CD8-positive, alpha-beta memory T cell (primary cell): ENCODE measurements at regions not wholly inside any gene's neighbourhood (a gene's known extent, or its start where the extent isn't known, plus 50 kb on each side); places are given as distances from the start of the nearest gene placed in this dataset.
"Not testable (repeated sequence)": the region's sequence is repeated elsewhere in the genome, so short reads cannot be mapped to it uniquely, and the experiment has no call there.

Source experiments
- CTCF ChIA-PET: fragments of 350-600 bp; sonication (Branson Sonifier 250); formaldehyde crosslinking; loops from one replicate; lab custom pipeline; 2021; ENCODE audit warnings: antibody characterized with exemption; lab: Charles Lee
- POLR2A ChIA-PET: fragments of 350-600 bp; sonication (Branson Sonifier 250); formaldehyde crosslinking; loops from one replicate; lab custom pipeline; 2021; ENCODE audit warnings: antibody characterized with exemption; lab: Charles Lee
- DNase-seq, 5 donors: peaks; one replicate each; pipeline versions ENCODE4 v3.0.0 to v3.0.0-alpha.2; 2020 to 2022; ENCODE audit warnings: mixed read lengths in 1 of 5
- H3K27ac ChIP-seq: one replicate; pipeline ENCODE4 v1.7.0; 2013; ENCODE audit warnings: low read depth, mild to moderate bottlenecking, low read length, moderate library complexity
- H3K27me3 ChIP-seq: 2 replicates; pipeline ENCODE4 v1.7.0; 2013; ENCODE audit warnings: low read length, mild to moderate bottlenecking; ENCODE audit not compliant: insufficient read depth, poor library complexity, severe bottlenecking
- H3K36me3 ChIP-seq: 2 replicates; pipeline ENCODE4 v1.7.0; 2013; ENCODE audit warnings: mild to moderate bottlenecking, low read length, moderate library complexity; ENCODE audit not compliant: insufficient read depth
- H3K4me1 ChIP-seq: 2 replicates; pipeline ENCODE4 v1.7.0; 2013; ENCODE audit warnings: mild to moderate bottlenecking, low read length, moderate library complexity; ENCODE audit not compliant: insufficient read depth
- H3K4me3 ChIP-seq: 2 replicates; pipeline ENCODE4 v1.7.0; 2013; ENCODE audit warnings: mild to moderate bottlenecking, low read length
- H3K9me3 ChIP-seq: 2 replicates; pipeline ENCODE4 v1.7.0; 2013; ENCODE audit warnings: mild to moderate bottlenecking, low read length
- H3K27ac Mint-ChIP-seq, 8 donors: one replicate each; pipeline ENCODE4 v1.8.0; 2020 to 2021; ENCODE audit warnings: mixed read lengths in 8 of 8, mild to moderate bottlenecking in 6 of 8, inconsistent platforms in 3 of 8, moderate library complexity in 3 of 8
- H3K27me3 Mint-ChIP-seq, 2 donors: one replicate each; pipeline ENCODE4 v1.8.0; 2020 to 2021; ENCODE audit warnings: mixed read lengths in 2 of 2, mild to moderate bottlenecking in 1 of 2, moderate library complexity in 1 of 2
- H3K36me3 Mint-ChIP-seq, 3 donors: one replicate each; pipeline ENCODE4 v1.8.0; 2020 to 2021; ENCODE audit warnings: mixed read lengths in 3 of 3, inconsistent platforms in 1 of 3, mild to moderate bottlenecking in 1 of 3
- H3K4me1 Mint-ChIP-seq, 3 donors: one replicate each; pipeline ENCODE4 v1.8.0; 2020 to 2021; ENCODE audit warnings: mixed read lengths in 3 of 3, inconsistent platforms in 1 of 3, mild to moderate bottlenecking in 1 of 3
- H3K4me3 Mint-ChIP-seq, 7 donors: one replicate each; pipeline ENCODE4 v1.8.0; 2020 to 2021; ENCODE audit warnings: mixed read lengths in 7 of 7, mild to moderate bottlenecking in 6 of 7, moderate library complexity in 4 of 7, inconsistent platforms in 2 of 7
- H3K9me3 Mint-ChIP-seq, 5 donors: one replicate each; pipeline ENCODE4 v1.8.0; 2020 to 2022; ENCODE audit warnings: mixed read lengths in 5 of 5, mild to moderate bottlenecking in 3 of 5, moderate library complexity in 2 of 5, inconsistent platforms in 1 of 5

GRCh38 chr18:8920856-8921787 is 181.4 kb upstream of the NDUFV2 start:
- H3K9me3 ChIP-seq, DNase-seq, H3K36me3 ChIP-seq, POLR2A ChIA-PET, H3K27me3 ChIP-seq, H3K27ac Mint-ChIP-seq, H3K36me3 Mint-ChIP-seq, H3K9me3 Mint-ChIP-seq, H3K4me1 ChIP-seq, H3K4me3 Mint-ChIP-seq, H3K4me3 ChIP-seq, H3K4me1 Mint-ChIP-seq: not testable (repeated sequence)
- H3K27me3 Mint-ChIP-seq = peaks cover 2 to 12% of the 10 kb centered on the region in 2 donors
- CTCF ChIA-PET = interaction anchor here (1.4 kb wide), 1 partner anchor 12 kb away, joined by 4 read pairs; no protein-coding TSS in a partner anchor
- H3K27ac ChIP-seq = peak overlapping the region; percentile 47

GRCh38 chr18:8926464-8926863 is 176.0 kb upstream of the NDUFV2 start:
- no peak overlapping the region for H3K4me3 Mint-ChIP-seq
- H3K9me3 Mint-ChIP-seq = peaks cover 16 to 31% (median 23%) of the 10 kb centered on the region in 5 donors
- H3K27me3 ChIP-seq = no peaks in the 10 kb centered on the region
- H3K9me3 ChIP-seq = peaks cover 6% of the 10 kb centered on the region
- ChIA-PET POLR2A (no interaction called here), CTCF (no interaction called here)
- no peaks in the 10 kb centered on the region for H3K4me1 Mint-ChIP-seq
- no peaks in the 10 kb centered on the region for H3K4me1 ChIP-seq
- no peak overlapping the region for H3K27ac Mint-ChIP-seq
- no peak overlapping the region for H3K4me3 ChIP-seq
- DNase-seq = no peak
- peaks cover 4 to 21% of the 10 kb centered on the region in 2 donors for H3K27me3 Mint-ChIP-seq
- no peaks in the 10 kb centered on the region for H3K36me3 ChIP-seq
- H3K36me3 Mint-ChIP-seq = peaks cover 0 to 14% (median 0%) of the 10 kb centered on the region in 3 donors
- no peak overlapping the region for H3K27ac ChIP-seq

- Histone ChIP-seq H3K4me1 (no peaks in the 10 kb centered on the region), H3K9me3 (peaks cover 6% of the 10 kb centered on the region), H3K27me3 (no peaks in the 10 kb centered on the region), H3K4me3 (no peak overlapping the region), H3K36me3 (no peaks in the 10 kb centered on the region), H3K27ac (no peak overlapping the region)
- no peaks in the 10 kb centered on the region for H3K4me1 Mint-ChIP-seq
- no peak for DNase-seq
- CTCF ChIA-PET = no interaction called here
- no peak overlapping the region for H3K4me3 Mint-ChIP-seq
- POLR2A ChIA-PET = no interaction called here
- H3K27ac Mint-ChIP-seq = peak overlapping the region in 1 of 8 donors; percentile 51
- H3K9me3 Mint-ChIP-seq = peaks cover 16 to 33% (median 23%) of the 10 kb centered on the region in 5 donors
- H3K27me3 Mint-ChIP-seq = peaks cover 12 to 19% of the 10 kb centered on the region in 2 donors
- H3K36me3 Mint-ChIP-seq = peaks cover 0 to 14% (median 0%) of the 10 kb centered on the region in 3 donors
Measured at GRCh38 chr18:8928044-8928443, 174.5 kb upstream of the NDUFV2 start.

- Histone ChIP-seq H3K27ac (no peak overlapping the region), H3K36me3 (no peaks in the 10 kb centered on the region), H3K9me3 (peaks cover 6% of the 10 kb centered on the region), H3K4me3 (no peak overlapping the region), H3K4me1 (no peaks in the 10 kb centered on the region), H3K27me3 (no peaks in the 10 kb centered on the region)
- no peak overlapping the region for H3K27ac Mint-ChIP-seq
- no peak for DNase-seq
- CTCF ChIA-PET = no interaction called here
- H3K36me3 Mint-ChIP-seq = peaks cover 0 to 14% (median 0%) of the 10 kb centered on the region in 3 donors
- no peaks in the 10 kb centered on the region for H3K4me1 Mint-ChIP-seq
- H3K27me3 Mint-ChIP-seq = peaks cover 12 to 19% of the 10 kb centered on the region in 2 donors
- POLR2A ChIA-PET = no interaction called here
- no peak overlapping the region for H3K4me3 Mint-ChIP-seq
- peaks cover 16 to 36% (median 23%) of the 10 kb centered on the region in 5 donors for H3K9me3 Mint-ChIP-seq
Measured at GRCh38 chr18:8928847-8929780, 173.4 kb upstream of the NDUFV2 start.

GRCh38 chr18:8930990-8931616 is 171.4 kb upstream of the NDUFV2 start:
- H3K9me3 ChIP-seq = peaks cover 6% of the 10 kb centered on the region
- no peak overlapping the region for H3K27ac Mint-ChIP-seq
- no peak overlapping the region for H3K4me3 ChIP-seq
- ChIA-PET POLR2A (no interaction called here), CTCF (no interaction called here)
- H3K4me1 ChIP-seq = no peaks in the 10 kb centered on the region
- H3K4me3 Mint-ChIP-seq = no peak overlapping the region
- no peaks in the 10 kb centered on the region for H3K36me3 ChIP-seq
- H3K9me3 Mint-ChIP-seq = peaks cover 13 to 28% (median 17%) of the 10 kb centered on the region in 5 donors
- peaks cover 14 to 24% of the 10 kb centered on the region in 2 donors for H3K27me3 Mint-ChIP-seq
- H3K36me3 Mint-ChIP-seq = peaks cover 0 to 12% (median 0%) of the 10 kb centered on the region in 3 donors
- no peak overlapping the region for H3K27ac ChIP-seq
- no peaks in the 10 kb centered on the region for H3K27me3 ChIP-seq
- no peak for DNase-seq
- H3K4me1 Mint-ChIP-seq = no peaks in the 10 kb centered on the region

DNA sequence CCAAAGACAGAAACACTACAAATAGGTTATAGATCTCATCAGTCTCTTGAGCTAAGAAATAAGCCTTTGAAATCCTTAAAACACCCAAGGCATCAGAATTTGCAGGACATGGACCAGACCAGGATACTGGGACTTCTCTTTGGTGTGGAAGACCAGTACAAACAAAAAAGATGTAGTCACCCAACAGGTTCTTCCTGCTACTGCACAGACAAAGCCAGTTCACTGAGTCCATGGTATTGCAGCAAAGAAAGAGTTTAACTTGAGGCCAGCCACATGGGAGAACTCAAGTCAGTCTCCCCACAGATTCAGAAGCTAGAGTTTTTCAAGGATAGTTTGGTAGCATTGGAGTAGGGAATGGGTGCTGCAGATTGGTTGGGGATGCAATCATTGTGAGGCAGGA is 169.6 kb upstream of the NDUFV2 start:
- Histone ChIP-seq H3K4me3 (no peak overlapping the region), H3K36me3 (no peaks in the 10 kb centered on the region), H3K27ac (no peak overlapping the region), H3K9me3 (no peaks in the 10 kb centered on the region), H3K27me3 (no peaks in the 10 kb centered on the region), H3K4me1 (no peaks in the 10 kb centered on the region)
- CTCF ChIA-PET = interaction anchor here (1.1 kb wide), 1 partner anchor 11 kb away, joined by 4 read pairs; no protein-coding TSS in a partner anchor
- Mint-ChIP-seq H3K27ac (no peak overlapping the region), H3K9me3 (peaks cover 8 to 24% (median 12%) of the 10 kb centered on the region in 5 donors), H3K4me1 (no peaks in the 10 kb centered on the region), H3K27me3 (peaks cover 17 to 31% of the 10 kb centered on the region in 2 donors), H3K4me3 (no peak overlapping the region), H3K36me3 (peaks cover 0 to 11% (median under 1%) of the 10 kb centered on the region in 3 donors)
- no peak for DNase-seq
- POLR2A ChIA-PET = no interaction called here

DNA sequence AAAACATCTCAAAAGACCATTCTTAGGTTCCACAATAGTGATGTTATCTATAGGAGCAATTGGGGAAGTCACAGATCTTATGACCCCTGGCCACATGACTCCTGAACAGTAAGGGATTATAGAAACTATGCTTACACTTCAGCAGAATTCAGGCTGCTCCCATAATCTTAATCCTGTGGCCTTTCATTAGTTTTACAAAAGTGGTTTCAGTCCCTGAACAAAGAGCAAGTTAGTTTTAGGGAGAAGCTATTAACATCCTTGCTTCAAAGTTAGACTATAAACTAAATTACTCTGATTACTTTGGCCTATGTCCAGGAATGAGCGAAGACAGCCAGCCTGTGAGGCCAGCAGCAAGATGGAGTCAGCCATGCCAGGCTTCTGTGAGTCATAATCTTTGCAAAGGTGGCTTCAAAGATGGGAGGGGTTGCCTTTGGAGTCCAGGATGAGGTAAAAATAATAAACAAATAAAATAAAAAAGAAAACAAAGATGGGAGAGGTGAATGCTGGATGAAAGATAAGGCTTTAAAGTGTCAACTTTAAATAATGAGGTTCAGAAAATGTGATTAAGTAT is 168.7 kb upstream of the NDUFV2 start:
- ChIA-PET POLR2A (no interaction called here), CTCF (no interaction called here)
- H3K27ac ChIP-seq = no peak overlapping the region
- H3K36me3 Mint-ChIP-seq = peaks cover 0 to 10% (median 1%) of the 10 kb centered on the region in 3 donors
- no peaks in the 10 kb centered on the region for H3K4me1 ChIP-seq
- no peak overlapping the region for H3K27ac Mint-ChIP-seq
- H3K27me3 Mint-ChIP-seq = peaks cover 19 to 33% of the 10 kb centered on the region in 2 donors
- no peaks in the 10 kb centered on the region for H3K36me3 ChIP-seq
- H3K9me3 ChIP-seq = no peaks in the 10 kb centered on the region
- H3K9me3 Mint-ChIP-seq = peaks cover 7 to 24% (median 12%) of the 10 kb centered on the region in 5 donors
- no peak overlapping the region for H3K4me3 ChIP-seq
- no peaks in the 10 kb centered on the region for H3K4me1 Mint-ChIP-seq
- H3K4me3 Mint-ChIP-seq = no peak overlapping the region
- no peak for DNase-seq
- H3K27me3 ChIP-seq = no peaks in the 10 kb centered on the region
